Neural progenitor cell (in vitro differentiated cells): ENCODE measurements at regions not wholly inside any gene's neighbourhood (a gene's known extent, or its start where the extent isn't known, plus 50 kb on each side); places are given as distances from the start of the nearest gene placed in this dataset.

Experiments used
- CTCF ChIP-seq: fragments of 200-600 bp; sonication (generic); IDR thresholded peaks from 2 replicates; pipeline ENCODE4 v1.5.1; 2017; ENCODE audit warnings: antibody characterized with exemption, mild to moderate bottlenecking
- EZH2phosphoT487 ChIP-seq: fragments of 200-600 bp; sonication (generic); IDR thresholded peaks from 2 replicates; pipeline ENCODE4 v1.6.1; 2017; ENCODE audit warnings: antibody characterized with exemption

- TF ChIP-seq CTCF (no peak), EZH2phosphoT487 (no peak)
Observed at GRCh38 chr12:70042675-70043074, 200.6 kb upstream of the CNOT2 start.
